Activated CD4-positive, alpha-beta T cell treated with anti-CD3 and anti-CD28 coated beads, Interleukin-2, Interleukin-4, amounts not matched to agents 100 ng/mL and 50 ng/mL, durations not matched to agents 16 hours and 8 hours (primary cell): ENCODE measurements at regions not wholly inside any gene's neighbourhood (a gene's known extent, or its start where the extent isn't known, plus 50 kb on each side); places are given as distances from the start of the nearest gene placed in this dataset.
"Not testable (repeated sequence)": the region's sequence is repeated elsewhere in the genome, so short reads cannot be mapped to it uniquely, and the experiment has no call there.

Experiments used
- DNase-seq: peaks from one replicate; pipeline ENCODE4 v3.0.0-alpha.2; 2020; ENCODE audit warnings: low spot score

DNA sequence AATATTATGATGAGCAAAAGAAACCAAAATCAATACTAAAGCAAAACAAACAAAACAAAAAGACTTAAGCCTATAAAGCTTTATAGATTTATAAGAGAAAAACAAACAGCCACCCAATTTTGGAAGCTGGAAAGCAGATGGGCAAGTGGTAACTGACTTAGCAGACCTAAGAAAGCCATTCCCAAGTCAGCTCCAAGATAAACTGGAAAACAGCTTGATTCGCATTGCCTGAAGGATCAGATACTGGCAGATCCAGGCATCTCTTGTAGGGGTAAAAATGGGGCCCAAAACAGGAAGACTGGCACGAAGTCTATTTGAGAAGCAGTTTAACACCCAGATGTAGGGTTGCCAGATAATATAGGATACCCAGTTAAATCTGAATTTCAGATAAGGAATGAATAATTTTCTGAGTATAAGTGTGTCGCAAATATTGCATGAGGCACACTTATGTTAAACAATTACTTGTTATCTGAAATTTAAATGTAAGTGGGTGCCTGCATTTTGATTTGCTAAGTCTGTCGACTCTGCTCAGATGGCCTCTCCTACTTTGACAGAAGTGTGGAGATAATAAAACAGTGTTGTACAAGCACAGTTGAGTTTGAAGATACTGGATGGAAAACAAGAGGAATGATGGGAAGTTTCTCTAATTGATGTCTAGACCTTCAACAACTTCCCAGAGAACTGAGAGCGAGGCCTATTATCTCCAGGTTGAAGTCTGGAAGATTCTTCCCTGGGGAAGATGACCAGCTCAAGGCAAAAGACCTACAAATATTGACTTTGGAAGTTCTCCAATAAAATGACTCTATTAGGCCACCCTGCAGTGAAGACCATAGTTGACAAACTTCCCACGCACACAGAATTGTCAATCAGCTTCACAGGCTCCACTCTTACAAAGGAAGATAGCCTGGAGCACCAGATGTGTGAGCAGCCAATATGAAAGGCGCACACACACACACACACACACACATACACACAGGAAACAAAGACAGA, 113.4 kb downstream of the FAM50B start:
- no peak for DNase-seq

DNA sequence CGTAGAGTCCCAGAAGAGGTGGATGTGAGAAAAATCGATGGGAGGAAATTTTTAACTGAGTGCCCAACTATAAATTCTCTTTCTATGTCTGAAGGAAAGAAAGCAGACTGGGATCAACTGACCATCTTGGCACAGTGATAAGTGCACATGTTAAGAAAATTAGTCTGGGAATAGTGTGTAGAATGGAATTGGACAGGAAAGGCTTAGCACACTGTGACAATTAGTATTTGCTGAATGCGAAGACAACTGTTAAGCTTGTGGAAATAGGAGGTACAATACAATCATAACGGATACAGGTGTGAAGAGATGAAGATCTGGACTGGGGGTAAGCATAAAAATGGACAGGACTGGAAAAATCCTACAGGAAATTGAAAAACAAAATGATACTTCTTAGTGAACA, 114.3 kb downstream of the FAM50B start:
- DNase-seq = no peak

DNA sequence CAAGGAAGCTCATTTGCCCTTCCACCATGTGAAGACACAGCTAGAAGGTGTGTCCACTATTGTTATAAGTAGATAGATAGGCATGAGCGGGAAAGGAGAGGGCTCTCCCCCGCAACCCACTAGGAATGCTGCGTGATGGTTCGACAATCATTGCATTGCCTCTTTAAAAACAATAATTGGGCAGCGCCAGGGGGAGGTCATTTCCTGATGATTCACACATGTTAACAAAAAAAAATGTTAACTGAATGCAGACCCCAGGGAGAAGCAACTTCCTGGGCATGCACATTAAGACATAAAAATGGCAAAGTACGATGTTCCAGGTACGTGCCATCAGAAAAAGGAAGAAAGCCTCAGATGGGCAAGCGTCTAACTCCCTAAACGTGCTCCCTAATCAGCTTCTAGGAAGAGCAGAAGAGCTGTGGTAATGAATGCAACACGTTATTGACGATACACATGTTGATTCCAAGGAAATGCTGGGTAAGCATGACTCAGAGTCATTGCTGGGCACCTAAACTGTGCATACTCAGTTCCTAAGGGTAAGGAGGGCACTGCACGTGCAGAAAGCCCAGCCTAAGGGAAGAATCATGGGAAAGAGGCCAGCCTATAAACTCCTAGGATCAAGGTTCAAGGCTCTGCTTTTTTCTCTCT, 113.7 kb downstream of the FAM217A start:
- DNase-seq = no peak

DNA sequence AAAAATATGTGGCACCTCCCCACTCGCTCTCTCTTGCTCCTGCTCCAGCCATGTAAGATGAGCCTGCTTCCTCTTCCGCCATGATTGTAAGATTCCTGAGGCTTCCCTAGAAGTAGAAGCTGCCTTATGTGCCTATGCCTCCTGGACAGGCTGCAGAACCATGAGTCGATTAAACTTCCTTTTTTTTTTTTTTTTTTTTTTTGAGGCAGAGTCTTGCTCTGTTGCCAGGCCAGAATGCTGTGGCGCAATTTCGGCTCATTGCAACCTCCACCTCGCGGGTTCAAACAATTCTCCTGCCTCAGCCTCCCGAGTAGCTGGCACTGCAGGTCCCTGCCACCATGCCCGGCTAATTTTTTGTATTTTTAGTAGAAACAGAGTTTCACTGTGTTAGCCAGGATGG, 112.5 kb downstream of the FAM217A start:
- DNase-seq = no peak

DNA sequence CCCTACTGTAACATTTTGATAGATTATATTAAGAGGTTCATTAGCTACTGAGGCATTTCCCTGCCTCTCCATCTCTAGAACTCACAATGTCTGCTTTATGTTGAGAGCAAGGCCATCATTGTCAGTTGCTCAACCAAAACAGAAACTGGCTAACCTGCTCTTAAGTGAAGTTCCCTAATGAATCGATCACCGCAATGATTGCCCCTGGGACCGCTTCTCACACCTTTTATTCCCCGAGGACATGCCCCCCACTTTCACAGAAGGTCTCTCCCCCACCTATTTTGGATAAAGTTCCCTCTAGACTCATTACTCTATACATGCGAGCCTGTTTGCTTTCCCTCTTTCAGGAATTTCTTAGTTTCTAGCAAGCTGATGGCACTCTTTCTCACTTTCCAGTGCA, 108.8 kb downstream of the FAM217A start:
- DNase-seq = no peak

DNA sequence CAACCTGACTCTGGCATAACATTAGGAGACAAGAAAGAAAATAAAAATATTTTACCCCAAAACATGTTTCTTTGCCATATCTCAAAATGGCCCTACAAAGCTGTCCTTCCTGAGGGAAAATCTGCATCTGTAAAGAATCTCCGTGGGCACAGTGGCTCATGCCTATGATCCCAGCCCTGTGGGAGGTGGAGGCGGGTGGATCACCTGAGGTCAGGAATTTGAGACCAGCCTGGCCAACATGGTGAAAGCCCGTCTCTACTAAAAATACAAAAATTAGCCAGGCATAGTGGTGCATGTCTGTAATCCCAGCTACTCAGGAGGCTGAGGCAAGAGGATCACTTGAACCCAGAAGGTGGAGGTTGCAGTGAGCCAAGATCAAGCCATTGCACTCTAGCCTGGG, 105.8 kb downstream of the FAM217A start:
- DNase-seq = not testable (repeated sequence)

DNA sequence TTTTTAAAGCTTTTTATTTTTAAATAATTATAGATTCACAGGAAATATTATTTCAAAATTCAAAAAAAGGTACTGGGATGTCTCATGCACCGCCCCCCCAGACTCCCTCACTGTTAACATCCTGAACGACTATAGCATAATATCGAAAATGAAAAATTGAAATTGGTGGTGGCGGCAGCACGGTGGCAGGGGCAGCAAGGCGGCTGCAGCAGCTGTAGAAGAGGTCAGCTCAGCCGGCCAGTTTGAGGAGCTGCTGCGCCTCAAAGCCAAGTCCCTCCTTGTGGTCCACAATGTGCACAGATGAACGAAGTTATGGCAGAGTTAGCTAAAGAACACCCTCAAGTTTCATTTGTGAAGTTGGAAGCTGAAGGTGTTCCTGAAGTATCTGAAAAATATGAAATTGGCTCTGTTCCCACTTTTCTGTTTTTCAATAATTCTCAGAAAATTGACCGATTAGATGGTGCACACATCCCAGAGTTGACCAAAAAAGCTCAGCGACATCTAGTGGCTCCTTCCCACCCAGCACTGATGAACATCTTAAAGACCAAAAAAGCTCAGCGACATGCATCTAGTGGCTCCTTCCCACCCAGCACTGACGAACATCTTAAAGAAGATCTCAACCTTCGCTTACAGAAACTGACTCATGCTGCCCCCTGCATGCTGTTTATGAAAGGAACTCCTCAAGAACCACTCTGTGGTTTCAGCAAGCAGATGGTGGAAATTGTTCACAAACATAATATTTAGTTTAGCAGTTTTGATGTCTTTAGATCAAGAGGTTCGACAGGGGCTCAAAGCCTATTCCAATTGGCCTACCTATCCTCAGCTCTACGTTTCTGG, 100.8 kb downstream of the FAM217A start:
- peak; percentile 53 for DNase-seq

DNA sequence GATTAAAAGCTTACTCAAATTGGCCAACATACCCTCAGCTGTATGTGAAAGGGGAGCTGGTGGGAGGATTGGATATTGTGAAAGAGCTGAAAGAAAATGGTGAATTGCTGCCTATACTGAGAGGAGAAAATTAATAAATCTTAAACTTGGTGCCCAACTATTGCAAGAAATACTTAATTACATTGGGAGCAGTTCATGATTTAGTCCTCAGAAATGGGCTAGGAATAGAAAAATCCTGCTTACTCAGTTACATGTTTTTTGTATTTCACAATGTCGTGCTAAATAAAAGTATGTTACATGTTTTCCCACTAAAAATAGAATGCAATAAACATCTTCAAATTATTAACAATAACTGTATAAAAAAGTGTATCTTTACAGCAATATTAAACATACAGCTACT, 100.0 kb downstream of the FAM217A start:
- DNase-seq = not testable (repeated sequence)

DNA sequence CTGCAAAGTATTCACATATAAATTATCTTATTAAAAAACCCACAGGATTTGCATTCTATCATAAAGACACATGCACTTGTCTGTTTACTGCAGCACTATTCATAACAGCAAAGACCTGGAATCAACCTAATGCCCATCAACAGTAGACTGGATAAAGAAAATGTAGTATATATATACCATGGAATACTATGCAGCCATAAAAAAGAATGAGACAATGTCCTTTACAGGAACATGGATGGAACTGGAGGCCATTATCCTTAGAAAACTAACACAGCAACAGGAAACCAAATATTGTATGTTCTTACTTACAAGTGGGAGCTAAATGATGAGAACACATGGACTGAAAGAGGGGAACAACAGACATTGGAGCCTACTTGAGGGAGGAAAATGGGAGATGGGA, 97.0 kb downstream of the FAM217A start:
- no peak for DNase-seq

DNA sequence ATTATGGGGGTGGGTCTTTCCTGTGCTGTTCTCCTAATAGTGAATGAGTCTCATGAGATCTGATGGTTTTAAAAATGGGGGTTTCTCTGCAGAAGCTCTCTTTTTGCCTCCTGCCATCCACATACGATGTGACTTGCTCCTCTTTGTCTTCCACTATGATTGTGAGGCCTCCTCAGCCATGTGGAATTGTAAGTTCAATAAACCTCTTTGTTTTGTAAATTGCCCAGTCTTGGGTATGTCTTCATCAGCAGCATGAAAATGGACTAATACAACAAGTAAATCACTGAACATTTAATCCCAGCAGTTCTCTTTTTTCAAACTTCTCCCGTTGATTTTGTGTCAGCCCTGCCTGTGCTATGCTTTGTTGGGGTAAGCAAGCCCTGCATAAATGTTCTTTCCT, 95.2 kb downstream of the FAM217A start:
- DNase-seq = no peak

DNA sequence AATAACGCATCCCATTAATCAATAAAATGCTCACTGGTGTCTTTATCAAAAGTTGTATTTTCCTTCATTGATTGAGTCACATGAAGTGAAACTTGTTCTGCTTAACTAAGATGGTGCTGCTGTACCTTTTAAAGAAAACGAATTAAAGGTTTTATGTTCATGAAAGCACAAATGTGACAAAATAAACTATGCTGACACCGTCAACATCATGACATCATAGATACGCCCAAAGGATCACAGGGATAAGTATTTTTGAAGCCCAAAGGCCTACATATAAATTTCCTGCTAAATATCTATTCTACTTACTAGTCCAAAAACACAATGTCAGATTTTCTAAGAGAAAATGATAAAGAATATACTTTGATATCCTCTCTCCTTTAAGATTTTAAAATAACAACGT, 94.4 kb downstream of the FAM217A start:
- DNase-seq = no peak

DNA sequence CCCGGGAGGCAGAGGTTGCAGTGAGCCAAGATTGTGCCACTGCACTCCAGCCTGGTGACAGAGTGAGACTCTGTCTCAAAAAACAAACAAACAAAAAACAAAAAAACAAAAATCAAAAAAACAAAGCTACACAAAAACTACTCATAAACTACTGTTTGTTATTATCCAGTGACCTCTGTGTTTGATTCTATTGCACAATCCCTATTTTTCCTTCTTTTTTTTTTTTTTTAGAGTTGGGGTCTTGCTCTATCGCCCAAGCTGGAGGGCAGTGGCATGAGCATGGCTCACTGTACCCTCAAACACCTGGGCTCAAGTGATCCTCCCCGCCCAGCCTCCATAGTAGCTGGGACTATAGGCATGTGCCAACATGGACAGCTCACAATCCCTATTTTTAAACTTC, 92.7 kb downstream of the FAM217A start:
- DNase-seq = no peak

DNA sequence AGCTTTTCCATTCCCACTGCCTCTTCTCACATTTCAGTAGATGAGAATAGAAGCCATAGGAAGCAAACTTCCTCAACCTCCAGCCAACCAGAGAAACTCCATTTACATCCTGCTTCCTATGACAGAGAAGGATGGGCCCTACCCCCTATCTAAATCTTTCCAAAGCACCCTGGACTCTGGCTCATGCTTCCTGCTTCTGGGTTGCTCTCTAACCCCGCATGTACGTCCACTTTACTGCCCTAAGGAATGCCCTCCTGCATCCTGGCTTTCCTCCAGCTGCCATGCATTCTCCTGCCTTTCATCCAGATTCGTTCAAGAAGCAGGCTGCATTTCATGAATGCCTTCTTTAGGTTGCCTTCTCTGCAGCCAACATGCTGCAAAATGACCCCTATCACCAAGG, 91.9 kb downstream of the FAM217A start:
- no peak for DNase-seq

DNA sequence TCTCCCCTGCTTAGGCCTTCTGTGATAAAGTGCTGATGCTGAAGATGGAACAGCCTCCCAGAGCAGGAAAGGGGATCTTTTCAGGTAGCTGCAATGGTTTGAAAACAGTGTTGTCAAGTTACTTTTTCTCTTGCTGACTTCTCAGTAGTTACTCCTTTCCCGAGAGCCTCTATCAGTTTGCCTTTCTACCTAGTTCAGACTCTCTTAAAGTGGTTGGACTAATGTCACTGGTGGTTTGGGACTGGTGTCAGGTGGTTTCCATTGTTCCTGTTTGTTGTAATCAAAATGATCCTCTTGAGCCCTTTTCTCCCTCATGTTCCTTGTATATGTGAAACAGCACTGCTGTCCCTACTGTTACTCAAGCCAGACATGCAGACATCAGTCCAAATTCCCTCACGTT, 91.4 kb downstream of the FAM217A start:
- no peak for DNase-seq

DNA sequence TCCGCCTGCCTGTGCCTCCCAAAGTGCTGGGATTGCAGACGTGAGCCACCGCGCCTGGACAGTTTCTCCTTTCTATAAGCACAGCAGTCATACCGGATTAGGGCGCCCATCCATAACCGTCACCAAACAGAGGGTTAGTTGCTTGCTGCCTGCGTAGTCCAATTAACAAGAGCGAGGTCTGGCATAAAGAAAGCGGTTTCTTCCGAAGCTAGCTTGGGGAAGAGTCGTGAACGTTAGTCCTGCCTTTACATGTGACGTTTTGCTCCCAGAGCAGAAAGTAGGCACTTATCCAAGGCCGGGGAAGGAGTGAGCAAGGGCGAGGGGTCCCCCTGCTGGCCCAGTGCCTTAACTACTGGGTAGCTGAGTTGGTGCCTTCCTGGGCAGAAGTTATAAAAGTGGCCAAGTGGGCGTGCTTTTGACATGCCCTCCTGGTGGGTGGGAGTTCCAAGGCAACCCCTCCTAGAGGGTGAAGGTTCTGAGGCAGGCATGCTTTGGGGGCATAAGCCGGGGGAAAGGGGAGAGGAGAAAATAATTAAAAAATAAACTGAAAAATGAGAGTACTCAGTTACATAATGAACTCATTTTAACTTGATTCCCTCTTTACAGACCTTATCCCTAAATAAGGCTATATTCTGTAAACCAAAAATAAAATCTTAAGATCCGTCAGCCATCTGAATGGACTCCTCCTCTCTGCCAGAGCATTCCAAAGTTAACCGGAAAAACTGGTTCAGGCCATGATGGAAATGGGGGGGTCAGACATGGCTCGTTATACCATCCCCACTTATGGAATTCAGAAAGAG, 88.0 kb downstream of the FAM217A start:
- DNase-seq = peak; percentile 69

DNA sequence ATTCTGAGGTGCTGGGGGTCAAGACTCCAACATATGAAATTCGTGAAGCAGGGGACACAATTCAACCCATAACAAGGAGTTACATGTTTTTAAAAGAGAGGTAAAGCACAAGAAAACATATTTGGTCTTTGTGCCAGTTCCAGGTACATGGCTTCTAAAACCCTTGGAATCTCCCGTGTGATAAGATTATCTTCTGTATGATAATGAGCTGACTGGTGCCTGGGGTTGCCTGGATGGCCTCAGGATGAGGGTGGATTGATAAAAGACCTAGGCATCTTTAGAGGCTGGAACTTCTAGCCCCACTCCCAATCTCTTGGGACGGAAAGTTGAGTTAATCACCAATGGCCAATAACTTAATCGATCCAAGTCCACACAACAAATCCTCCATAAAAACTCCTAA, 87.0 kb downstream of the FAM217A start:
- DNase-seq = no peak

DNA sequence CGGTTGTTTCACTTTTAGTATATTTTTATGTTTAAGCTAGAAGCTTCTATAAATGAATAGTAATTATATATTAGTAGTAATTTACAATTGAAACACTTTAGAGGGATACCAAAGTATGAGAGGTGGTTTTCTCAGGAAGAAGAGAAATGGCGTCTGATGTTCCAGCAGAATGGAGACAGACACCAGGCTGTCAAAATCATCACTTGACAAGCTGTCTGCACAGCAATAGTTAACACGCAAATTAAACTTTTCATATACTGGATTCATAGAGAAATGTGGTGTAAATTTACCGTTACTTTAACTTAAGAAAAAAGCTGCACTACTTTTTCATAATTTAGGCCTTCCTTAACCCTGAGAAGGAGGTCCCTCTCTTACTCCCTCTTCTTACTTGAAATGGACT, 82.6 kb downstream of the FAM217A start:
- no peak for DNase-seq

DNA sequence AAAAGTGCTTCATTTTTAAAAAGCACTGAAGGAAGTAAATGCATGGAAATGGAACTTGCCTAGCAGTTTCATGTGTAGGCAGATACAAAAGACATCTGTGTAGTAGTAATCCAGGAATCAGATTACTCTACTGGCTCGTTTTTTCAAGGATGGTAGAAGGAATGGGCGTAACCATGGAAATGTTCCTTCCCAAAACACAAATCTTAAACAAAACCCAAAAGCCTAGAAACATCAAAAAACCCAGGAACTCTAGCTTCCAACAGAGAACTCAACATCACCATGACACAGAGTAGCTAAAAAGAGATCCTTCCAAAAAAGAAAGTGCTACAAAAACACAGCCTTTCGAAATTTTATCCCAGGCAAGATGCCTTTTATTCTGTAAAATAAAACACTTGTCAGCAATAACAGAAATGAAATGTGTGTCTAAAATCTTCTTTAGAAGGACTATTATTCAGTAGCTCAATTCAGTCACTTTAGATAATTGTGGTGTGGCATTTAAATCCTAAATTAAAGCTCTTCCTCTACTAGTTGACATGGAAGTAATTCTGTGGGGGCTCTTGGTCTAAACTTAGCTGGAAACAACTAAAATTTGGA, 81.7 kb downstream of the FAM217A start:
- no peak for DNase-seq

DNA sequence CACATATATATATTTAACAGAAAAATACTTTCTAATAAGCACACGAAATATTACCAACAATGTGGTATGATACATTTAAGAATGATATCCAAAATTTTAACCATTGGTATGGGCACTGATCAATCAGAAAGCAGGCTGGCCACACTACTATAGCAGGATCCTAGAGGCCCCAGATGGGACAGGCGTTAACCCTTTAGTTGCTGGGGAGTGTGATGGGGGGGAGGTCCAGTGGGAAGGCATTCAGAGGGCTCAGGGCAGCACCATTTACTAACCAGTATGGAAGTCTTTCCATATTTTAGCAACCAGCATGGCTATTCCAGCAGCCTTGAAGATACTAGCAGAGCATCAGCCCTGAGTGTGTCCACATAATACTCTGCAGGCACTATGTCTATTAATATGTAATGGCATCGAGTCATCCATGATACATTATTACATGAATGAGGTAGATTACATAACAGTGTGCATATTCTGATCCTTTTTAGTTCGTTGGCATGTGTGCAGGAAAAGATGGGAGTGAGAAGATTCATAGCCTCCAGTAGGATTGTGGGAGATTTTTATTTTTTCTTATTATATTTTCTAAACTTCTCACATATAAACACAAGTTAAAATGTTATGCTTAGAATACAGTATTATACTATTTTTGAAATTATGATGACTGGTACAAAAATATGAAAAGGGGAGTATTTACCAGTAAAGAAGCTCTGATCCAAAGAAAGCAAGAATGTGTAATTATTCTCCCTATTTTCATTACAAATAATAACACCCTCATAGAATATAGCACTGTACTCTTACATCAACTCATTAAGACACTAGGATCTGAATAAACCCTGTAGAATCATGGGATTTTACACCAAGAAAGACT, 78.9 kb downstream of the FAM217A start:
- DNase-seq = no peak

DNA sequence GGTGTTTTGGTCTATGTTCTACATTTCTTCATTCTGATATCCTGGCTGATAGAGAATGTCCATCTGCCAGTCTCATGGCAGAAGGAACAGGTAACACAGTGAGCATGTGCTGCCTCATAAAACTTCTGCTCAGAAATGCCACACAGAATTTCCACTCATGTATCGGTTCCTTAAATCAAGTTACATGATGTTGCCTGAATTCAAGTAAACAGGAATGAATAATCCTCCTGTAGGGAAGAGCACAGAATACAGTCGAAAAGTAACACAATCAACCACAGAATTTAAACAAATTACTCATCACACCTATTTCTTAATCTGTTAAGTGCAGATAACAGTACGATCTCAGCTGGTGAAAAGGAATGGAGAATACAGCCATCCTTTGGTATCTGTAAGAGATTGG, 74.7 kb downstream of the FAM217A start:
- no peak for DNase-seq
